ENCODE measurements at regions not wholly inside any gene's neighbourhood (a gene's known extent, or its start where the extent isn't known, plus 50 kb on each side); places are given as distances from the start of the nearest gene placed in this dataset.
A peak's percentile ranks its signal among the peaks of the same experiment; 100 is the strongest.

- no peak for DNase-seq
Measured at GRCh38 chr10:53749439-53749838, 976.9 kb upstream of the MBL2 start.

GRCh38 chr10:53748319-53748718 is 975.7 kb upstream of the MBL2 start:
- no peak for DNase-seq

GRCh38 chr10:53744746-53745145 is 972.2 kb upstream of the MBL2 start:
- DNase-seq: no peak

- no peak for DNase-seq
Measured at GRCh38 chr10:53744176-53744575, 971.6 kb upstream of the MBL2 start.

GRCh38 chr10:53737132-53737531 is 964.5 kb upstream of the MBL2 start:
- DNase-seq: no peak

- no peak for DNase-seq
Measured at GRCh38 chr10:53726921-53727320, 954.3 kb upstream of the MBL2 start.

GRCh38 chr10:53724581-53724980 is 952.0 kb upstream of the MBL2 start:
- DNase-seq: no peak

- no peak for DNase-seq
Measured at GRCh38 chr10:53719658-53720057, 947.1 kb upstream of the MBL2 start.

- DNase-seq: no peak
Measured at GRCh38 chr10:53716156-53716555, 943.6 kb upstream of the MBL2 start.

GRCh38 chr10:53713431-53713830 is 940.8 kb upstream of the MBL2 start:
- DNase-seq: no peak

GRCh38 chr10:53702489-53702888 is 929.9 kb upstream of the MBL2 start:
- DNase-seq: no peak

- DNase-seq: no peak
Measured at GRCh38 chr10:53701213-53701612, 928.6 kb upstream of the MBL2 start.

GRCh38 chr10:53700278-53700677 is 927.7 kb upstream of the MBL2 start:
- DNase-seq: no peak

- no peak for DNase-seq
Measured at GRCh38 chr10:53699684-53700083, 927.1 kb upstream of the MBL2 start.

GRCh38 chr10:53699231-53699630 is 926.6 kb upstream of the MBL2 start:
- no peak for DNase-seq

- no peak for DNase-seq
Measured at GRCh38 chr10:53697038-53697437, 924.5 kb upstream of the MBL2 start.

- no peak for DNase-seq
Measured at GRCh38 chr10:53690524-53691240, 918.1 kb upstream of the MBL2 start.

- no peak for DNase-seq
Measured at GRCh38 chr10:53687800-53688199, 915.2 kb upstream of the MBL2 start.

- no peak for DNase-seq
Measured at GRCh38 chr10:53682885-53683284, 910.3 kb upstream of the MBL2 start.

- no peak for DNase-seq
Measured at GRCh38 chr10:53682458-53682857, 909.9 kb upstream of the MBL2 start.

GRCh38 chr10:53679666-53680065 is 907.1 kb upstream of the MBL2 start:
- no peak for DNase-seq

- no peak for DNase-seq
Measured at GRCh38 chr10:53675177-53675576, 902.6 kb upstream of the MBL2 start.

- no peak for DNase-seq
Measured at GRCh38 chr10:53667063-53667462, 894.5 kb upstream of the MBL2 start.

GRCh38 chr10:53664282-53665019 is 891.9 kb upstream of the MBL2 start:
- peak; percentile 21 for DNase-seq

- no peak for DNase-seq
Measured at GRCh38 chr10:53650794-53651193, 878.2 kb upstream of the MBL2 start.
